CD4-positive, alpha-beta T cell treated with Interleukin-17A for 4 hours (primary cell): ENCODE measurements at regions not wholly inside any gene's neighbourhood (a gene's known extent, or its start where the extent isn't known, plus 50 kb on each side); places are given as distances from the start of the nearest gene placed in this dataset.

Experiments
- DNase-seq: peaks from one replicate; pipeline ENCODE4 v3.0.0-alpha.2; 2020; ENCODE audit warnings: mixed read lengths

GRCh38 chr4:151922306-151922705 lies 161.5 kb upstream of the GATB start:
- DNase-seq, result no peak

GRCh38 chr4:151921811-151922210 lies 161.0 kb upstream of the GATB start:
- no peak for DNase-seq

- DNase-seq, result no peak
Measured at GRCh38 chr4:151921386-151921785, 160.6 kb upstream of the GATB start.

GRCh38 chr4:151917145-151917734 lies 156.4 kb upstream of the GATB start:
- no peak for DNase-seq

GRCh38 chr4:151912632-151913031 lies 151.8 kb upstream of the GATB start:
- DNase-seq, result no peak

GRCh38 chr4:151911970-151912369 lies 151.2 kb upstream of the GATB start:
- DNase-seq, result no peak

GRCh38 chr4:151908734-151909497 lies 148.1 kb upstream of the GATB start:
- no peak for DNase-seq

- no peak for DNase-seq
Measured at GRCh38 chr4:151908201-151908600, 147.4 kb upstream of the GATB start.

GRCh38 chr4:151906438-151906837 lies 145.6 kb upstream of the GATB start:
- no peak for DNase-seq

- DNase-seq, result no peak
Measured at GRCh38 chr4:151905197-151905596, 144.4 kb upstream of the GATB start.

GRCh38 chr4:151901631-151902030 lies 140.8 kb upstream of the GATB start:
- no peak for DNase-seq

- DNase-seq, result no peak
Measured at GRCh38 chr4:151896880-151897279, 136.1 kb upstream of the GATB start.

GRCh38 chr4:151895671-151896070 lies 134.9 kb upstream of the GATB start:
- no peak for DNase-seq

GRCh38 chr4:151894246-151894645 lies 133.4 kb upstream of the GATB start:
- DNase-seq, result no peak

GRCh38 chr4:151888367-151888866 lies 127.6 kb upstream of the GATB start:
- no peak for DNase-seq

GRCh38 chr4:151887816-151888180 lies 127.0 kb upstream of the GATB start:
- no peak for DNase-seq

- no peak for DNase-seq
Measured at GRCh38 chr4:151887031-151887815, 126.4 kb upstream of the GATB start.

- DNase-seq, result no peak
Measured at GRCh38 chr4:151885123-151885522, 124.3 kb upstream of the GATB start.

- no peak for DNase-seq
Measured at GRCh38 chr4:151883747-151884146, 122.9 kb upstream of the GATB start.

- no peak for DNase-seq
Measured at GRCh38 chr4:151882072-151882803, 121.4 kb upstream of the GATB start.

- DNase-seq, result no peak
Measured at GRCh38 chr4:151879705-151880445, 119.1 kb upstream of the GATB start.

GRCh38 chr4:151876381-151876988 lies 115.7 kb upstream of the GATB start:
- DNase-seq, result no peak
